HCT116 (cell line): ENCODE measurements at regions not wholly inside any gene's neighbourhood (a gene's known extent, or its start where the extent isn't known, plus 50 kb on each side); places are given as distances from the start of the nearest gene placed in this dataset.

Source experiments
- ATAC-seq: fragments of 200-7000 bp; cut with Tn5 transposase; 2 replicates; pipeline ENCODE4 v1.9.1; 2020; ENCODE audit warnings: mild to moderate bottlenecking, moderate library complexity
- BruUV-seq: library from RNA; stranded (reverse); fragments of 400-500 nt; replicated peaks from 2 replicates; lab custom pipeline; 2021; lab: Mats Ljungman, UMichigan
- CTCF ChIA-PET: fragments of 300-600 bp; sonication (Branson Sonifier 250); formaldehyde crosslinking; loops from one replicate; lab custom pipeline; 2021; ENCODE audit warnings: antibody characterized with exemption; lab: Charles Lee
- POLR2A ChIA-PET: fragments of 300-600, 350-600 bp; sonication (Branson Sonifier 250); formaldehyde crosslinking; loops from one replicate; lab custom pipeline; 2021; ENCODE audit warnings: antibody characterized with exemption; lab: Charles Lee
- RAD21 ChIA-PET, 2 experiments: fragments of 300-600 bp; sonication (Branson Sonifier 250); formaldehyde crosslinking; loops; one replicate each; lab custom pipeline; 2023; ENCODE audit warnings: low total read pairs in 2 of 2; ENCODE audit not compliant: uncharacterized antibody in 2 of 2, unreplicated experiment in 2 of 2, low non-redundant PET in 1 of 2; lab: Charles Lee
- DNase-seq: peaks from one replicate; pipeline ENCODE4 v3.0.0-alpha.2; 2010; ENCODE audit warnings: low read depth, low spot score
- H2AFZ ChIP-seq: fragments of 200-600 bp; shearing (Covaris generic), sonication (generic); 2 replicates; pipeline ENCODE4 v1.6.1; 2017; ENCODE audit warnings: low read depth, mixed run types, mixed read lengths, antibody characterized with exemption, low read length; ENCODE audit not compliant: poor library complexity, severe bottlenecking
- H3K27ac ChIP-seq: 2 replicates; pipeline ENCODE4 v1.5.1; 2012; ENCODE audit warnings: low read depth, low read length
- H3K27me3 ChIP-seq: fragments of 200-600 bp; sonication (generic); 2 replicates; pipeline ENCODE4 v1.6.1; 2016; ENCODE audit warnings: mixed run types, low read length, mixed read lengths; ENCODE audit not compliant: insufficient read depth
- H3K36me3 ChIP-seq, 2 experiments: fragments of 200-500 bp in 1 of 2; fragments of 200-600 bp in 1 of 2; sonication (Bioruptor generic) in 1 of 2; sonication (generic) in 1 of 2; 2 replicates each; pipeline versions ENCODE4 v1.5.1 to v1.6.1; 2014 to 2016; ENCODE audit warnings: low read length in 2 of 2, inconsistent platforms in 1 of 2, mixed read lengths in 1 of 2, mixed run types in 1 of 2; ENCODE audit not compliant: insufficient read depth in 2 of 2, control insufficient read depth in 1 of 2
- H3K4me1 ChIP-seq, 2 experiments: fragments of 200-600 bp in 1 of 2; sonication (generic) in 1 of 2; 2 replicates each; pipeline versions ENCODE4 v1.5.1 to v1.6.1; 2012 to 2017; ENCODE audit warnings: low read length in 2 of 2, inconsistent platforms in 1 of 2, mild to moderate bottlenecking in 1 of 2, mixed read lengths in 1 of 2, mixed run types in 1 of 2, moderate library complexity in 1 of 2; ENCODE audit not compliant: insufficient read depth in 2 of 2, control insufficient read depth in 1 of 2
- H3K4me2 ChIP-seq: fragments of 200-600 bp; sonication (generic); 2 replicates; pipeline ENCODE4 v1.6.1; 2017; ENCODE audit warnings: mixed run types, low read length, mixed read lengths
- H3K4me3 ChIP-seq, 2 experiments: fragments of 200-600 bp in 1 of 2; sonication (generic) in 1 of 2; replicated peaks in 1 of 2; 2 replicates each; pipeline ENCODE4 v1.5.1; 2011 to 2016; ENCODE audit warnings: low read length in 2 of 2, control low read depth in 1 of 2, low read depth in 1 of 2, mild to moderate bottlenecking in 1 of 2, mixed read lengths in 1 of 2, mixed run types in 1 of 2
- H3K79me2 ChIP-seq: fragments of 200-600 bp; sonication (generic); 2 replicates; pipeline ENCODE4 v1.6.1; 2017; ENCODE audit warnings: mild to moderate bottlenecking, mixed run types, low read length, moderate library complexity, mixed read lengths; ENCODE audit not compliant: insufficient read depth
- H3K9ac ChIP-seq: fragments of 200-600 bp; sonication (generic); 2 replicates; pipeline ENCODE4 v1.6.1; 2016; ENCODE audit warnings: low read length, mixed read lengths
- H3K9me2 ChIP-seq: fragments of 200-600 bp; sonication (generic), shearing (Covaris generic); 2 replicates; pipeline ENCODE4 v1.6.1; 2017; ENCODE audit warnings: mixed run types, mild to moderate bottlenecking, moderate library complexity; ENCODE audit not compliant: insufficient read depth
- H3K9me3 ChIP-seq, 2 experiments: fragments of 200-500 bp in 1 of 2; fragments of 200-600 bp in 1 of 2; sonication (Bioruptor generic) in 1 of 2; sonication (generic) in 1 of 2; 2 replicates each; pipeline ENCODE4 v1.6.1; 2014 to 2017; ENCODE audit warnings: low read length in 2 of 2, mixed read lengths in 2 of 2, inconsistent platforms in 1 of 2, low read depth in 1 of 2, mild to moderate bottlenecking in 1 of 2, mixed run types in 1 of 2, moderate library complexity in 1 of 2; ENCODE audit not compliant: control insufficient read depth in 1 of 2, insufficient read depth in 1 of 2
- H4K20me1 ChIP-seq: fragments of 200-600 bp; sonication (generic), shearing (Covaris generic); 2 replicates; pipeline ENCODE4 v1.6.1; 2017; ENCODE audit warnings: mixed run types, mild to moderate bottlenecking, moderate library complexity; ENCODE audit not compliant: insufficient read depth
- CBX3 ChIP-seq: IDR thresholded peaks from 2 replicates; pipeline ENCODE4 v1.6.1; 2012; ENCODE audit warnings: low read depth
- EGR1 ChIP-seq: IDR thresholded peaks from 2 replicates; pipeline ENCODE4 v1.6.1; 2012; ENCODE audit warnings: low read depth
- EZH2 ChIP-seq: fragments of 200-600 bp; sonication (generic); IDR thresholded peaks from 2 replicates; pipeline ENCODE4 v1.6.1; 2017; ENCODE audit warnings: antibody characterized with exemption, mixed run types
- RAD21 ChIP-seq: IDR thresholded peaks from 2 replicates; pipeline ENCODE4 v1.6.1; 2012; ENCODE audit warnings: low read depth, mild to moderate bottlenecking
- TCF7L2 ChIP-seq: IDR thresholded peaks from 2 replicates; pipeline ENCODE4 v1.7.0; 2011; ENCODE audit warnings: borderline replicate concordance, inconsistent platforms; ENCODE audit not compliant: insufficient read depth, insufficient read length; ENCODE audit errors: extremely low read depth
- YY1 ChIP-seq: IDR thresholded peaks from 2 replicates; pipeline ENCODE4 v1.6.1; 2011; ENCODE audit warnings: low read length, low read depth, moderate library complexity, mild to moderate bottlenecking; ENCODE audit not compliant: insufficient replicate concordance; ENCODE audit errors: extremely low read depth
- intact Hi-C: fragments of 100-400 bp; cut with micrococcal nuclease; formaldehyde crosslinking; loops from 2 replicates; pipeline ENCODE4 v1.10.0; 2022
- TF ChIP-seq, protein P1 (sequence below), 3 experiments: fragments of 200-600 bp in 1 of 3; sonication (generic) in 1 of 3; IDR thresholded peaks in 2 of 3; conservative IDR thresholded peaks in 1 of 3; 2 replicates each; pipeline ENCODE4 v1.5.1; 2012 to 2017; ENCODE audit warnings: low read depth in 2 of 3, low read length in 2 of 3, antibody characterized with exemption in 1 of 3, borderline replicate concordance in 1 of 3, control low read depth in 1 of 3, mild to moderate bottlenecking in 1 of 3, mixed read lengths in 1 of 3, mixed run types in 1 of 3, moderate library complexity in 1 of 3; ENCODE audit not compliant: insufficient read depth in 1 of 3

DNA sequence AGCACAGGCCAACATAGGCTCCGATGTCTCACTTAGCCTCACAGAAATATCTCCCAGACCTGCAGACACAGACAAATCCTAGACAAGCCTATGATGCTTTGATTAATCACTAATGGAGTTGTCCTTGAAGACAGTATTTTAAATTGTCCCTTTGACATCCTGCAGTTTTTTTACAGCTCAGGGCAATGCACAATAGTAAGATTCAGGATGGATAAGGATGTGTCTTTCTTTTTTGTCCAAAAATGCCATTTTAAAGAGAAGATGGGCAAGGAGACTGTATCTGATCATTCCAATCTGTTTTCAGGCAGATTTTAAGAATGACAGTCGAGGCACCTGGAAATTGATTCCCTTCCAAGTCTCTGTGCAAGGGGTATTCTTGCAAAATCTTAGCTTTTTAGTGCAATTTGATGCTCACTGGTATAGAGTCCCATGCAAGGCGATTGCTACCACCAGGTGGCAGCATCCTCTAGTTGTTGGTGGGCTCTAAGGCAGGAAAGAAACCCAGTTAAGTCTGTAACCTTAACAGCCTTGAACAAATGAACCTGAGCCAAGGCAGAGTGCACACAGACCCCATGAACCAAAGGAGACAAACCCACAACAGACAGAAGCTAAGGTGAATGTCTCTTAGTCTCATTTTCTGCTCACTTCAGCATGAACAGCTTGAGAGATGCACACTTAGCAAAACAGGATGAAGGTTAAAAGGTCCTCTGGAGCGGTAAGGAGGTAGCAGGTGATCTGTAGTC lies 51.2 kb upstream of the MINAR1 start:
- RAD21 ChIA-PET, result interaction anchor here (0.5 to 2.6 kb wide), 4 partner anchors 212 to 472 kb away, joined by 4 to 22 read pairs (median 10); no protein-coding TSS in a partner anchor
- H3K9me3 ChIP-seq, result no peaks in the 10 kb centered on the region
- intact Hi-C loops, result loop anchor here (1.0 to 5.0 kb wide), 5 partner anchors 196 to 791 kb away; no protein-coding TSS in a partner anchor
- TF ChIP-seq EZH2 (no peak), RAD21 (peak; percentile 81), TCF7L2 (no peak), YY1 (no peak), EGR1 (no peak), CBX3 (no peak)
- TF ChIP-seq, protein P1, sequence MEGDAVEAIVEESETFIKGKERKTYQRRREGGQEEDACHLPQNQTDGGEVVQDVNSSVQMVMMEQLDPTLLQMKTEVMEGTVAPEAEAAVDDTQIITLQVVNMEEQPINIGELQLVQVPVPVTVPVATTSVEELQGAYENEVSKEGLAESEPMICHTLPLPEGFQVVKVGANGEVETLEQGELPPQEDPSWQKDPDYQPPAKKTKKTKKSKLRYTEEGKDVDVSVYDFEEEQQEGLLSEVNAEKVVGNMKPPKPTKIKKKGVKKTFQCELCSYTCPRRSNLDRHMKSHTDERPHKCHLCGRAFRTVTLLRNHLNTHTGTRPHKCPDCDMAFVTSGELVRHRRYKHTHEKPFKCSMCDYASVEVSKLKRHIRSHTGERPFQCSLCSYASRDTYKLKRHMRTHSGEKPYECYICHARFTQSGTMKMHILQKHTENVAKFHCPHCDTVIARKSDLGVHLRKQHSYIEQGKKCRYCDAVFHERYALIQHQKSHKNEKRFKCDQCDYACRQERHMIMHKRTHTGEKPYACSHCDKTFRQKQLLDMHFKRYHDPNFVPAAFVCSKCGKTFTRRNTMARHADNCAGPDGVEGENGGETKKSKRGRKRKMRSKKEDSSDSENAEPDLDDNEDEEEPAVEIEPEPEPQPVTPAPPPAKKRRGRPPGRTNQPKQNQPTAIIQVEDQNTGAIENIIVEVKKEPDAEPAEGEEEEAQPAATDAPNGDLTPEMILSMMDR (IDR thresholded peaks at IDR 0.05 in 2 of 3, conservative IDR thresholded peaks at IDR 0.05 in 1 of 3; ENCODE audit: borderline replicate concordance in 1 of 3, insufficient read depth in 1 of 3, low read depth in 2 of 3, low read length in 2 of 3), result peak; percentile 89 to 92 (median 92)
- no peaks in the 10 kb centered on the region for H3K36me3 ChIP-seq
- no peak overlapping the region for H3K4me3 ChIP-seq
- BruUV-seq, result no TSS peak
- no peaks in the 10 kb centered on the region for H3K79me2 ChIP-seq
- no peaks in the 10 kb centered on the region for H4K20me1 ChIP-seq
- H3K9me2 ChIP-seq, result no peaks in the 10 kb centered on the region
- POLR2A ChIA-PET, result interaction anchor here (2.3 kb wide), 1 partner anchor 215 kb away, joined by 6 read pairs; no protein-coding TSS in a partner anchor
- no peak overlapping the region for H3K27ac ChIP-seq
- peak; percentile 99 for ATAC-seq
- peak; percentile 40 for DNase-seq
- CTCF ChIA-PET, result interaction anchor here (0.7 to 4.3 kb wide), 25 partner anchors 9 to 1885 kb away, joined by 3 to 111 read pairs (median 5); no protein-coding TSS in a partner anchor
- no peaks in the 10 kb centered on the region for H3K4me1 ChIP-seq
- H3K4me2 ChIP-seq, result no peak overlapping the region
- H2AFZ ChIP-seq, result no peak overlapping the region
- H3K9ac ChIP-seq, result no peak overlapping the region
- H3K27me3 ChIP-seq, result no peaks in the 10 kb centered on the region
